Spinal cord (tissue), 9 donors: ENCODE measurements at regions not wholly inside any gene's neighbourhood (a gene's known extent, or its start where the extent isn't known, plus 50 kb on each side); places are given as distances from the start of the nearest gene placed in this dataset.
A peak's percentile ranks its signal among the peaks of the same experiment; 100 is the strongest.

Source experiments
- DNase-seq, 6 donors: peaks; one replicate each; pipeline versions ENCODE4 v3.0.0 to v3.0.0-alpha.2; 2013 to 2015; ENCODE audit warnings: low spot score in 6 of 6, low read depth in 4 of 6
- H3K27ac ChIP-seq: one replicate; pipeline ENCODE4 v1.5.1; 2013; ENCODE audit warnings: low read depth, low read length, control low read depth
- H3K27me3 ChIP-seq: one replicate; pipeline ENCODE4 v1.6.1; 2013; ENCODE audit warnings: low read length; ENCODE audit not compliant: control insufficient read depth, insufficient read depth
- H3K36me3 ChIP-seq: one replicate; pipeline ENCODE4 v1.6.1; 2013; ENCODE audit warnings: low read length; ENCODE audit not compliant: control insufficient read depth, insufficient read depth
- H3K4me1 ChIP-seq: one replicate; pipeline ENCODE4 v1.6.1; 2013; ENCODE audit warnings: low read length; ENCODE audit not compliant: control insufficient read depth, insufficient read depth
- H3K4me3 ChIP-seq: one replicate; pipeline ENCODE4 v1.5.1; 2013; ENCODE audit warnings: low read depth, low read length, control low read depth
- H3K9me3 ChIP-seq: one replicate; pipeline ENCODE4 v1.6.1; 2013; ENCODE audit warnings: low read length; ENCODE audit not compliant: control insufficient read depth, insufficient read depth
- WGBS: methylation state at CpG from one replicate; pipeline ENCODE4 v1.1.5; 2013; ENCODE audit warnings: missing lambda C conversion rate; ENCODE audit not compliant: insufficient coverage; 5-methylcytosine and 5-hydroxymethylcytosine counted together
- donor health status: healthy.

GRCh38 chr10:78838141-78838657 is 230.6 kb upstream of the ZMIZ1 start:
- Histone ChIP-seq H3K27ac (no peak overlapping the region), H3K4me3 (no peak overlapping the region), H3K9me3 (peaks cover 4% of the 10 kb centered on the region), H3K4me1 (peaks cover 5% of the 10 kb centered on the region), H3K27me3 (no peaks in the 10 kb centered on the region), H3K36me3 (no peaks in the 10 kb centered on the region)
- peak in 1 of 6 donors; percentile 65 for DNase-seq
- 55% methylated on average over 2 of the region's 5 CpGs for WGBS

GRCh38 chr10:78843495-78843894 is 225.3 kb upstream of the ZMIZ1 start:
- no peak overlapping the region for H3K27ac ChIP-seq
- DNase-seq, result no peak
- H3K36me3 ChIP-seq, result no peaks in the 10 kb centered on the region
- 100% methylated on average over 1 of the region's 1 CpG for WGBS
- H3K9me3 ChIP-seq, result no peaks in the 10 kb centered on the region
- H3K27me3 ChIP-seq, result no peaks in the 10 kb centered on the region
- no peak overlapping the region for H3K4me3 ChIP-seq
- H3K4me1 ChIP-seq, result peaks cover 20% of the 10 kb centered on the region

- no peak overlapping the region for H3K27ac ChIP-seq
- H3K27me3 ChIP-seq, result no peaks in the 10 kb centered on the region
- no peaks in the 10 kb centered on the region for H3K9me3 ChIP-seq
- no peaks in the 10 kb centered on the region for H3K36me3 ChIP-seq
- DNase-seq, result peak in 1 of 6 donors; percentile 69
- H3K4me1 ChIP-seq, result peaks cover 20% of the 10 kb centered on the region
- 23% methylated on average over 4 of the region's 10 CpGs for WGBS
- H3K4me3 ChIP-seq, result no peak overlapping the region
Measured at GRCh38 chr10:78844960-78845607, 223.7 kb upstream of the ZMIZ1 start.

GRCh38 chr10:78846071-78846470 is 222.7 kb upstream of the ZMIZ1 start:
- Histone ChIP-seq H3K9me3 (no peaks in the 10 kb centered on the region), H3K4me3 (no peak overlapping the region), H3K4me1 (peaks cover 25% of the 10 kb centered on the region), H3K27me3 (no peaks in the 10 kb centered on the region), H3K27ac (no peak overlapping the region), H3K36me3 (no peaks in the 10 kb centered on the region)
- DNase-seq, result no peak
- 90% methylated on average over 4 of the region's 5 CpGs for WGBS

GRCh38 chr10:78846760-78847159 is 222.0 kb upstream of the ZMIZ1 start:
- WGBS, result 40% methylated on average over 7 of the region's 7 CpGs
- Histone ChIP-seq H3K4me3 (no peak overlapping the region), H3K36me3 (no peaks in the 10 kb centered on the region), H3K4me1 (peaks cover 32% of the 10 kb centered on the region), H3K27ac (no peak overlapping the region), H3K9me3 (no peaks in the 10 kb centered on the region), H3K27me3 (no peaks in the 10 kb centered on the region)
- DNase-seq, result peak in 2 of 6 donors; percentile 57 to 76

DNA sequence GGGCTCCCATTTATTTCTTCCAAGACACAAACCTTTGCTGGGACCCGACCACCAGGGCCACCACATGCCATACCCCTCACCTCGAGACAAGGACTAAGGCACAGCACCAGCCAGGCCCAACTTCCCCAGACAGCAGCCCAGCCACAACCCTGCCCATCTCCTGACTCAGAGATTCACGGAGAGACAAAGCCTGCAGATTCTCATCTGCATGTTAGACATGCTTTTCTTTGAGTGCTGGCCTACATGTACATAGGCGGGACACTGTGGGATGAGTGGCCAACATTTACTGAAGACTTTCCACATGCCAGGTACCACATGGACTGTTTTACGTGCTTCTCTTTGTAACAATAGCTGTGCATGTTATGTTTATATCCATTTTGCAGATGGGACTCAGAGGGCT is 221.3 kb upstream of the ZMIZ1 start:
- H3K4me1 ChIP-seq, result peaks cover 35% of the 10 kb centered on the region
- DNase-seq, result no peak
- no peak overlapping the region for H3K4me3 ChIP-seq
- no peak overlapping the region for H3K27ac ChIP-seq
- H3K36me3 ChIP-seq, result no peaks in the 10 kb centered on the region
- no peaks in the 10 kb centered on the region for H3K27me3 ChIP-seq
- WGBS, result 71% methylated on average over 5 of the region's 5 CpGs
- no peaks in the 10 kb centered on the region for H3K9me3 ChIP-seq

GRCh38 chr10:78849115-78849514 is 219.7 kb upstream of the ZMIZ1 start:
- Histone ChIP-seq H3K36me3 (no peaks in the 10 kb centered on the region), H3K27me3 (no peaks in the 10 kb centered on the region), H3K4me1 (peaks cover 35% of the 10 kb centered on the region), H3K9me3 (no peaks in the 10 kb centered on the region), H3K27ac (no peak overlapping the region), H3K4me3 (no peak overlapping the region)
- peak in 2 of 6 donors; percentile 53 to 70 for DNase-seq
- WGBS, result 60% methylated on average over 3 of the region's 7 CpGs

- Histone ChIP-seq H3K36me3 (no peaks in the 10 kb centered on the region), H3K27me3 (no peaks in the 10 kb centered on the region), H3K4me1 (peaks cover 35% of the 10 kb centered on the region), H3K9me3 (no peaks in the 10 kb centered on the region), H3K4me3 (no peak overlapping the region), H3K27ac (no peak overlapping the region)
- no peak for DNase-seq
- WGBS, result 82% methylated on average over 5 of the region's 5 CpGs
Measured at GRCh38 chr10:78849731-78850130, 219.0 kb upstream of the ZMIZ1 start.

- Histone ChIP-seq H3K27me3 (no peaks in the 10 kb centered on the region), H3K4me1 (peaks cover 35% of the 10 kb centered on the region), H3K36me3 (no peaks in the 10 kb centered on the region), H3K4me3 (no peak overlapping the region), H3K9me3 (no peaks in the 10 kb centered on the region), H3K27ac (peak overlapping the region; percentile 52)
- WGBS, result 94% methylated on average over 6 of the region's 6 CpGs
- DNase-seq, result no peak
Measured at GRCh38 chr10:78850644-78851435, 217.9 kb upstream of the ZMIZ1 start.
